Naive thymus-derived CD4-positive, alpha-beta T cell (primary cell): ENCODE measurements at regions not wholly inside any gene's neighbourhood (a gene's known extent, or its start where the extent isn't known, plus 50 kb on each side); places are given as distances from the start of the nearest gene placed in this dataset.

Experiments
- ATAC-seq: fragments of 150-1000 bp; cut with Tn5 transposase; 2 replicates; pipeline ENCODE4 v1.10.0; 2021; ENCODE audit warnings: mild to moderate bottlenecking, moderate library complexity
- CTCF ChIA-PET: fragments of 350-600 bp; sonication (Branson Sonifier 250); formaldehyde crosslinking; loops from one replicate; lab custom pipeline; 2021; ENCODE audit warnings: antibody characterized with exemption; lab: Charles Lee
- POLR2A ChIA-PET: fragments of 350-600 bp; sonication (Branson Sonifier 250); formaldehyde crosslinking; loops from one replicate; lab custom pipeline; 2021; ENCODE audit warnings: antibody characterized with exemption, inconsistent platforms; lab: Charles Lee
- DNase-seq, 9 donors: peaks; one replicate each; pipeline versions ENCODE4 v3.0.0 to v3.0.0-alpha.2; 2020 to 2022; ENCODE audit warnings: mixed read lengths in 1 of 9
- H3K27ac ChIP-seq: one replicate; pipeline ENCODE4 v1.7.0; 2013; ENCODE audit warnings: mild to moderate bottlenecking, low read depth, low read length, moderate library complexity
- H3K27me3 ChIP-seq, 2 donors: one replicate each; pipeline ENCODE4 v1.7.0; 2013; ENCODE audit warnings: low read length in 2 of 2, mild to moderate bottlenecking in 2 of 2, moderate library complexity in 2 of 2; ENCODE audit not compliant: control insufficient read depth in 2 of 2, insufficient read depth in 2 of 2
- H3K36me3 ChIP-seq, 3 experiments: 1 replicate in 2 of 3; 2 replicates in 1 of 3; pipeline ENCODE4 v1.7.0; 2013; ENCODE audit warnings: low read length in 3 of 3, mild to moderate bottlenecking in 3 of 3, moderate library complexity in 1 of 3; ENCODE audit not compliant: insufficient read depth in 3 of 3, control insufficient read depth in 2 of 3
- H3K4me1 ChIP-seq, 2 donors: one replicate each; pipeline ENCODE4 v1.7.0; 2013; ENCODE audit warnings: low read length in 2 of 2, mild to moderate bottlenecking in 2 of 2, moderate library complexity in 1 of 2; ENCODE audit not compliant: control insufficient read depth in 2 of 2, insufficient read depth in 2 of 2
- H3K4me3 ChIP-seq: 2 replicates; pipeline ENCODE4 v1.7.0; 2013; ENCODE audit warnings: mild to moderate bottlenecking, low read length
- H3K9me3 ChIP-seq, 3 experiments: 1 replicate in 2 of 3; 2 replicates in 1 of 3; pipeline ENCODE4 v1.7.0; 2013; ENCODE audit warnings: low read length in 3 of 3; ENCODE audit not compliant: control insufficient read depth in 2 of 3
- H3K27ac Mint-ChIP-seq, 9 donors: one replicate each; pipeline ENCODE4 v1.8.0; 2020 to 2022; ENCODE audit warnings: mixed read lengths in 9 of 9, mild to moderate bottlenecking in 8 of 9, moderate library complexity in 5 of 9, inconsistent platforms in 2 of 9
- H3K27me3 Mint-ChIP-seq, 5 donors: one replicate each; pipeline ENCODE4 v1.8.0; 2021 to 2022; ENCODE audit warnings: mixed read lengths in 5 of 5, mild to moderate bottlenecking in 1 of 5
- H3K36me3 Mint-ChIP-seq, 5 donors: one replicate each; pipeline ENCODE4 v1.8.0; 2020 to 2022; ENCODE audit warnings: mixed read lengths in 5 of 5, mild to moderate bottlenecking in 3 of 5, inconsistent platforms in 1 of 5
- H3K4me1 Mint-ChIP-seq, 7 donors: one replicate each; pipeline ENCODE4 v1.8.0; 2020 to 2022; ENCODE audit warnings: mixed read lengths in 7 of 7, mild to moderate bottlenecking in 3 of 7, inconsistent platforms in 1 of 7
- H3K4me3 Mint-ChIP-seq, 10 donors: one replicate each; pipeline ENCODE4 v1.8.0; 2020 to 2022; ENCODE audit warnings: mild to moderate bottlenecking in 10 of 10, mixed read lengths in 10 of 10, moderate library complexity in 6 of 10, inconsistent platforms in 2 of 10
- H3K9me3 Mint-ChIP-seq, 11 donors: one replicate each; pipeline ENCODE4 v1.8.0; 2020 to 2022; ENCODE audit warnings: mixed read lengths in 11 of 11, mild to moderate bottlenecking in 4 of 11, inconsistent platforms in 1 of 11, moderate library complexity in 1 of 11
- intact Hi-C, 2 donors: fragments of 100-400 bp; cut with micrococcal nuclease; formaldehyde crosslinking; loops; one replicate each; pipeline ENCODE4 v1.15.1; 2023

DNA sequence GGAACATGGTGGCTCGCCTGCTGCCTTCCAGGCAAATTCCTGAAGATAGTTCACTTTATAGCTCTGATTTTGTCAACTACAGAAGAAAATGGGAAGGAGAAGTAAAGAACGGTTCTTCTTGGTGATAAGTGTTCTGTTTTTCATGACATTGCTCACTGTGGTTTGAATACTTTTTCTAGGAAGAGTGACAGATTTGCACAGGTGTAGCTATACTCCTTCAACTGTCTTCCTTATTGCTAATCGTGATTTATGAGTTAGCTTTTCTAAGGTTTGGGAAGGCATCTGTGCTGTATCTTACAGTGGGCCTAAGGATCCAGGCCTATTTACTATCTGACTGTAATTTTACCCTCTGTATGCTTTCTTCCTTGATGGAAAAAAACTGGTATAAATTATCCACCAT lies 405.6 kb downstream of the NDFIP2 start:
- Histone ChIP-seq H3K4me3 (no peak overlapping the region), H3K27ac (no peak overlapping the region), H3K4me1 (no peaks in the 10 kb centered on the region), H3K27me3 (no peaks in the 10 kb centered on the region), H3K36me3 (no peaks in the 10 kb centered on the region), H3K9me3 (no peaks in the 10 kb centered on the region)
- intact Hi-C loops: no loop called here
- no peaks in the 10 kb centered on the region for H3K4me1 Mint-ChIP-seq
- ATAC-seq: no peak
- no peaks in the 10 kb centered on the region for H3K36me3 Mint-ChIP-seq
- ChIA-PET POLR2A (no interaction called here), CTCF (no interaction called here)
- peaks cover 0 to 4% (median 0%) of the 10 kb centered on the region in 5 donors for H3K27me3 Mint-ChIP-seq
- no peak overlapping the region for H3K27ac Mint-ChIP-seq
- H3K9me3 Mint-ChIP-seq: peaks cover 0 to 17% (median 2%) of the 10 kb centered on the region in 11 donors
- no peak overlapping the region for H3K4me3 Mint-ChIP-seq
- DNase-seq: no peak

DNA sequence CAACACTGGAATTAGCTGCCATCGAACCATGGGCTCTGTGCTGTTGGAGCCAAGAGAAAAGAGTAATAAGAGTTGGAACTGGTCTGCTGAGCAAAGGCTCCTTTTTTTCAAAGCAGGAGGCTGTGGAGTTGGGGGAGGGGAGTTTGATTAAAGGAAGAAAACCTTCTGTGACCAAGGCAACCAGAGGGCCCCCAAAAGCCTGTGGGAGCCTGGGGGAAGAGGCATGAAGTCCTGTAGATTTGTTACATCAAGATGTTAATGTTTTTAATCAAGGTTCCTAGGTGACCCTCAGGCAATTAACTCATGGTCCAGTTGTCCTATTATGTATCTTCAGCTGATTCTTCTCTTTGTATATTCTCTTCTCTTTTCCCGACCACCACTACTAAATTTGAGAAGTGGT lies 403.9 kb downstream of the NDFIP2 start:
- Histone ChIP-seq H3K4me3 (no peak overlapping the region), H3K27me3 (no peaks in the 10 kb centered on the region), H3K9me3 (no peaks in the 10 kb centered on the region), H3K36me3 (no peaks in the 10 kb centered on the region), H3K27ac (no peak overlapping the region), H3K4me1 (no peaks in the 10 kb centered on the region)
- H3K27me3 Mint-ChIP-seq: peaks cover 0 to 4% (median 0%) of the 10 kb centered on the region in 5 donors
- ATAC-seq: no peak
- no peaks in the 10 kb centered on the region for H3K4me1 Mint-ChIP-seq
- DNase-seq: no peak
- peaks cover 0 to 13% (median 0%) of the 10 kb centered on the region in 11 donors for H3K9me3 Mint-ChIP-seq
- CTCF ChIA-PET: no interaction called here
- POLR2A ChIA-PET: no interaction called here
- H3K4me3 Mint-ChIP-seq: no peak overlapping the region
- intact Hi-C loops: no loop called here
- H3K36me3 Mint-ChIP-seq: no peaks in the 10 kb centered on the region
- no peak overlapping the region for H3K27ac Mint-ChIP-seq

DNA sequence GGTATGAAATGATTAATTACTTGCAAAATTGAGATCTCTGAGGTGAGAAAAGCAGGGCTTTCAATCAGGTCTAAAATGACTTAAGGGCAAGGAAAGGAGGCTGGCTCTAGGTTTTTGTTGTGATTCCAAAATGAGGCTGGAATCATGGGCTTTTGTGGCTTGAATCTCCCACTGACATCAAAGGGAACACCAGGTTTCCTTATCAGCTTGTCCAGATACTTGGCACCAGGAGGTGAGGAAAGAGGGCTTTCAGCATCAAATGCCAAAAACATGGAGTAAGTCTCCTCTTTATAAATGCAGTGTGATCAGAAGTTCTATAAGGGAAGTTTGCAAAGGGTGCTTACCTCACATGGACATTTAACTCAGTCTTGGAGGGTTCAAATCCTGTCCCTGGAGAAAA lies 402.3 kb downstream of the NDFIP2 start:
- ATAC-seq (no peak), DNase-seq (no peak)
- H3K4me3 ChIP-seq: no peak overlapping the region
- no peaks in the 10 kb centered on the region for H3K27me3 ChIP-seq
- POLR2A ChIA-PET: no interaction called here
- H3K27ac ChIP-seq: no peak overlapping the region
- H3K36me3 ChIP-seq: no peaks in the 10 kb centered on the region
- CTCF ChIA-PET: no interaction called here
- no peaks in the 10 kb centered on the region for H3K9me3 ChIP-seq
- no peaks in the 10 kb centered on the region for H3K4me1 ChIP-seq
- Mint-ChIP-seq H3K4me3 (no peak overlapping the region), H3K4me1 (no peaks in the 10 kb centered on the region), H3K27ac (no peak overlapping the region), H3K9me3 (peaks cover 0 to 3% (median 0%) of the 10 kb centered on the region in 11 donors), H3K36me3 (no peaks in the 10 kb centered on the region), H3K27me3 (peaks cover 0 to 4% (median 0%) of the 10 kb centered on the region in 5 donors)
- intact Hi-C loops: no loop called here

- H3K4me3 ChIP-seq: no peak overlapping the region
- ChIA-PET POLR2A (no interaction called here), CTCF (no interaction called here)
- Mint-ChIP-seq H3K27me3 (peaks cover 0 to 4% (median 0%) of the 10 kb centered on the region in 5 donors), H3K9me3 (peaks cover 0 to 1% (median 0%) of the 10 kb centered on the region in 11 donors), H3K4me1 (no peaks in the 10 kb centered on the region), H3K4me3 (no peak overlapping the region), H3K27ac (no peak overlapping the region), H3K36me3 (no peaks in the 10 kb centered on the region)
- no peaks in the 10 kb centered on the region for H3K27me3 ChIP-seq
- H3K36me3 ChIP-seq: no peaks in the 10 kb centered on the region
- ATAC-seq (peak; percentile 50), DNase-seq (no peak)
- intact Hi-C loops: no loop called here
- no peaks in the 10 kb centered on the region for H3K4me1 ChIP-seq
- H3K9me3 ChIP-seq: no peaks in the 10 kb centered on the region
- no peak overlapping the region for H3K27ac ChIP-seq
These were observed 399.9 kb downstream of the NDFIP2 start for GRCh38 chr13:79880818-79881217.

- Histone ChIP-seq H3K9me3 (no peaks in the 10 kb centered on the region), H3K36me3 (no peaks in the 10 kb centered on the region), H3K27me3 (no peaks in the 10 kb centered on the region), H3K4me3 (no peak overlapping the region), H3K4me1 (no peaks in the 10 kb centered on the region), H3K27ac (no peak overlapping the region)
- H3K27ac Mint-ChIP-seq: no peak overlapping the region
- H3K4me3 Mint-ChIP-seq: no peak overlapping the region
- ChIA-PET CTCF (no interaction called here), POLR2A (no interaction called here)
- no peaks in the 10 kb centered on the region for H3K36me3 Mint-ChIP-seq
- no peak for ATAC-seq
- DNase-seq: no peak
- peaks cover 0 to 4% (median 0%) of the 10 kb centered on the region in 5 donors for H3K27me3 Mint-ChIP-seq
- peaks cover 0 to 1% (median 0%) of the 10 kb centered on the region in 11 donors for H3K9me3 Mint-ChIP-seq
- H3K4me1 Mint-ChIP-seq: no peaks in the 10 kb centered on the region
- intact Hi-C loops: no loop called here
These were observed 393.7 kb downstream of the NDFIP2 start for GRCh38 chr13:79874396-79875360.

DNA sequence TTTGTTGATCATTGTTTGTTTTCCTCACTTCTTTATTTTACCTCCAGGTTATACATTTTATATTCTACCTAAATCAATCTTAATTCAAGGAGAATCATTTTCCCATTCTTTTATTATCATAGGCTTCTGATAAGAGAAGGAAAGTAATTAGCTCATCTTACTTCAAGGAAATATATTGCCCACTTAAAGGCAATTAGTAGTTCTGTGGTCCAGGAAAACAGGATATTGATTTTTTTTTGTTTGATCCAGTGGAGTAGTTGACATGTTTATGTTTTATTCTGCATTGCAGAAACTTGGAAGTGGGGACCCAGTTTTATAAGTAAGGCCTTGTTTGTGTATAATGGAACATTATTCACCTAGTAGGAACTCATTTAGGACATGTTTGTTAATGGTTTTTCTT lies 390.6 kb downstream of the NDFIP2 start:
- ChIA-PET CTCF (no interaction called here), POLR2A (no interaction called here)
- Histone ChIP-seq H3K27ac (no peak overlapping the region), H3K9me3 (no peaks in the 10 kb centered on the region), H3K4me1 (no peaks in the 10 kb centered on the region), H3K4me3 (no peak overlapping the region), H3K27me3 (no peaks in the 10 kb centered on the region), H3K36me3 (no peaks in the 10 kb centered on the region)
- Mint-ChIP-seq H3K36me3 (no peaks in the 10 kb centered on the region), H3K9me3 (peaks cover 0 to under 1% (median 0%) of the 10 kb centered on the region in 11 donors), H3K27ac (no peak overlapping the region), H3K4me3 (no peak overlapping the region), H3K4me1 (no peaks in the 10 kb centered on the region), H3K27me3 (peaks cover 0 to 4% (median 0%) of the 10 kb centered on the region in 5 donors)
- no peak for ATAC-seq
- intact Hi-C loops: no loop called here
- no peak for DNase-seq

GRCh38 chr13:79870766-79871165 lies 389.8 kb downstream of the NDFIP2 start:
- Histone ChIP-seq H3K9me3 (no peaks in the 10 kb centered on the region), H3K27me3 (no peaks in the 10 kb centered on the region), H3K4me3 (no peak overlapping the region), H3K27ac (no peak overlapping the region), H3K36me3 (no peaks in the 10 kb centered on the region), H3K4me1 (no peaks in the 10 kb centered on the region)
- Mint-ChIP-seq H3K36me3 (no peaks in the 10 kb centered on the region), H3K4me1 (no peaks in the 10 kb centered on the region), H3K27ac (no peak overlapping the region), H3K9me3 (no peaks in the 10 kb centered on the region), H3K27me3 (peaks cover 0 to 4% (median 0%) of the 10 kb centered on the region in 5 donors), H3K4me3 (no peak overlapping the region)
- POLR2A ChIA-PET: no interaction called here
- ATAC-seq (no peak), DNase-seq (no peak)
- intact Hi-C loops: no loop called here
- CTCF ChIA-PET: no interaction called here
